ENCODE measurements at regions not wholly inside any gene's neighbourhood (a gene's known extent, or its start where the extent isn't known, plus 50 kb on each side); places are given as distances from the start of the nearest gene placed in this dataset.
"Not testable (repeated sequence)": the region's sequence is repeated elsewhere in the genome, so short reads cannot be mapped to it uniquely, and the experiment has no call there.

GRCh38 chr10:33780961-33781360, 446.5 kb upstream of the NRP1 start:
- TF ChIP-seq ZFX (IDR thresholded peaks at IDR 0.05; ENCODE audit: borderline replicate concordance) (no peak), CTCF (IDR thresholded peaks at IDR 0.05) (no peak)
- no peak overlapping the region for H3K27ac ChIP-seq

- no peak overlapping the region for H3K27ac ChIP-seq
- TF ChIP-seq ZFX (IDR thresholded peaks at IDR 0.05; ENCODE audit: borderline replicate concordance), result no peak
- no peak for TF ChIP-seq CTCF (IDR thresholded peaks at IDR 0.05)
These were observed 442.8 kb upstream of the NRP1 start for GRCh38 chr10:33777223-33777622.

- TF ChIP-seq CTCF (IDR thresholded peaks at IDR 0.05) (no peak), ZFX (IDR thresholded peaks at IDR 0.05; ENCODE audit: borderline replicate concordance) (no peak)
- no peak overlapping the region for H3K27ac ChIP-seq
These were observed 442.1 kb upstream of the NRP1 start for GRCh38 chr10:33776419-33777070.

- TF ChIP-seq CTCF (IDR thresholded peaks at IDR 0.05) (no peak), ZFX (IDR thresholded peaks at IDR 0.05; ENCODE audit: borderline replicate concordance) (no peak)
- H3K27ac ChIP-seq, result no peak overlapping the region
These were observed 440.4 kb upstream of the NRP1 start for GRCh38 chr10:33774857-33775256.

- no peak overlapping the region for H3K27ac ChIP-seq
- TF ChIP-seq ZFX (IDR thresholded peaks at IDR 0.05; ENCODE audit: borderline replicate concordance) (no peak), CTCF (IDR thresholded peaks at IDR 0.05) (no peak)
These were observed 439.5 kb upstream of the NRP1 start for GRCh38 chr10:33773886-33774480.

GRCh38 chr10:33773253-33773573, 438.7 kb upstream of the NRP1 start:
- H3K27ac ChIP-seq, result no peak overlapping the region
- TF ChIP-seq CTCF (IDR thresholded peaks at IDR 0.05), result no peak
- no peak for TF ChIP-seq ZFX (IDR thresholded peaks at IDR 0.05; ENCODE audit: borderline replicate concordance)

- no peak overlapping the region for H3K27ac ChIP-seq
- no peak for TF ChIP-seq ZFX (IDR thresholded peaks at IDR 0.05; ENCODE audit: borderline replicate concordance)
- TF ChIP-seq CTCF (IDR thresholded peaks at IDR 0.05), result no peak
These were observed 438.1 kb upstream of the NRP1 start for GRCh38 chr10:33772370-33773252.

- not testable (repeated sequence) for H3K27ac ChIP-seq
These were observed 437.4 kb upstream of the NRP1 start for GRCh38 chr10:33771856-33772255.
